Tibial nerve (tissue), 4 donors: ENCODE measurements at regions not wholly inside any gene's neighbourhood (a gene's known extent, or its start where the extent isn't known, plus 50 kb on each side); places are given as distances from the start of the nearest gene placed in this dataset.
"Not testable (repeated sequence)": the region's sequence is repeated elsewhere in the genome, so short reads cannot be mapped to it uniquely, and the experiment has no call there.

Experiments
- DNase-seq, 2 donors: peaks; one replicate each; pipeline ENCODE4 v3.0.0-alpha.2; 2019; ENCODE audit warnings: low spot score in 2 of 2
- H3K27ac ChIP-seq, 4 donors: fragments of 200-600 bp; sonication (generic) in 3 of 4; one replicate each; pipeline ENCODE4 v1.5.1; 2017 to 2019; ENCODE audit warnings: mild to moderate bottlenecking in 1 of 4
- H3K27me3 ChIP-seq, 2 donors: fragments of 200-600 bp; sonication (generic) in 1 of 2; one replicate each; pipeline versions ENCODE4 v1.5.1 to v1.6.0; 2017 to 2019
- H3K36me3 ChIP-seq, 3 donors: fragments of 200-600 bp; sonication (generic); one replicate each; pipeline ENCODE4 v1.5.1; 2018 to 2019
- H3K4me1 ChIP-seq, 4 donors: fragments of 200-600 bp; sonication (generic) in 3 of 4; one replicate each; pipeline ENCODE4 v1.5.1; 2017 to 2019
- H3K4me3 ChIP-seq, 4 donors: fragments of 200-600 bp; sonication (generic) in 3 of 4; one replicate each; pipeline ENCODE4 v1.5.1; 2017 to 2019; ENCODE audit warnings: mild to moderate bottlenecking in 1 of 4, moderate library complexity in 1 of 4
- H3K9me3 ChIP-seq, 4 donors: fragments of 200-600 bp; sonication (generic) in 3 of 4; one replicate each; pipeline ENCODE4 v1.5.1; 2017 to 2019
- CTCF ChIP-seq, 5 experiments: fragments of 200-600 bp in 3 of 5; fragments of 450-650 bp in 2 of 5; sonication (generic) in 3 of 5; IDR thresholded peaks; one replicate each; pipeline ENCODE4 v1.5.1; 2016 to 2019; ENCODE audit warnings: antibody characterized with exemption in 5 of 5, mild to moderate bottlenecking in 3 of 5, moderate library complexity in 2 of 5
- EP300 ChIP-seq, 2 donors: sonication (generic); formaldehyde crosslinking; IDR thresholded peaks; one replicate each; pipeline ENCODE4 v1.6.1; 2017; ENCODE audit warnings: antibody characterized with exemption in 2 of 2, mild to moderate bottlenecking in 1 of 2
- POLR2A ChIP-seq, 2 donors: fragments of 450-650 bp; IDR thresholded peaks; one replicate each; pipeline ENCODE4 v1.6.1; 2017; ENCODE audit warnings: antibody characterized with exemption in 2 of 2, mild to moderate bottlenecking in 2 of 2, moderate library complexity in 2 of 2
- WGBS, 2 donors: methylation state at CpG; one replicate each; pipeline ENCODE4 v1.1.5; 2018; 5-methylcytosine and 5-hydroxymethylcytosine counted together

- TF ChIP-seq EP300 (IDR thresholded peaks at IDR 0.05) (no peak), CTCF (IDR thresholded peaks at IDR 0.05) (no peak), POLR2A (IDR thresholded peaks at IDR 0.05) (no peak)
Measured at GRCh38 chr16:5758281-5758680, 660.7 kb upstream of the EEF2KMT start.

GRCh38 chr16:5756969-5757368 is 659.4 kb upstream of the EEF2KMT start:
- 71 to 73% methylated on average over 5 of the region's 5 CpGs for WGBS, 2 donors
- no peak for TF ChIP-seq POLR2A (IDR thresholded peaks at IDR 0.05)
- TF ChIP-seq EP300 (IDR thresholded peaks at IDR 0.05), result no peak
- no peak for TF ChIP-seq CTCF (IDR thresholded peaks at IDR 0.05)

More at GRCh38 chr16:5758281-5758680, 660.7 kb upstream of the EEF2KMT start:
- Histone ChIP-seq H3K4me1 (no peaks in the 10 kb centered on the region), H3K9me3 (peaks cover 0 to 3% (median 0%) of the 10 kb centered on the region in 4 donors), H3K27ac (no peak overlapping the region), H3K36me3 (no peaks in the 10 kb centered on the region), H3K4me3 (no peak overlapping the region), H3K27me3 (no peaks in the 10 kb centered on the region)
- DNase-seq, result no peak
- WGBS, 2 donors, result 83 to 85% methylated on average over 4 of the region's 4 CpGs

GRCh38 chr16:5753381-5753780 is 655.8 kb upstream of the EEF2KMT start:
- Histone ChIP-seq H3K27me3 (no peaks in the 10 kb centered on the region), H3K9me3 (peaks cover 0 to 9% (median 0%) of the 10 kb centered on the region in 4 donors), H3K36me3 (no peaks in the 10 kb centered on the region), H3K27ac (no peak overlapping the region), H3K4me1 (no peaks in the 10 kb centered on the region), H3K4me3 (no peak overlapping the region)
- TF ChIP-seq CTCF (IDR thresholded peaks at IDR 0.05) (no peak), EP300 (IDR thresholded peaks at IDR 0.05) (no peak), POLR2A (IDR thresholded peaks at IDR 0.05) (no peak)
- no peak for DNase-seq
- 65 to 67% methylated on average over 7 of the region's 7 CpGs for WGBS, 2 donors

More at GRCh38 chr16:5756969-5757368, 659.4 kb upstream of the EEF2KMT start:
- Histone ChIP-seq H3K9me3 (peaks cover 0 to 3% (median 0%) of the 10 kb centered on the region in 4 donors), H3K27me3 (no peaks in the 10 kb centered on the region), H3K4me3 (no peak overlapping the region), H3K27ac (no peak overlapping the region), H3K4me1 (no peaks in the 10 kb centered on the region), H3K36me3 (no peaks in the 10 kb centered on the region)
- DNase-seq, result no peak

- TF ChIP-seq EP300 (IDR thresholded peaks at IDR 0.05) (no peak), CTCF (IDR thresholded peaks at IDR 0.05) (no peak), POLR2A (IDR thresholded peaks at IDR 0.05) (no peak)
- no peak for DNase-seq
- 92 to 97% methylated on average over 4 of the region's 4 CpGs for WGBS, 2 donors
Measured at GRCh38 chr16:5751216-5751615, 653.6 kb upstream of the EEF2KMT start.

GRCh38 chr16:5750439-5750838 is 652.8 kb upstream of the EEF2KMT start:
- not testable (repeated sequence) for H3K27ac ChIP-seq, H3K36me3 ChIP-seq, DNase-seq, H3K4me1 ChIP-seq, H3K27me3 ChIP-seq, H3K9me3 ChIP-seq, H3K4me3 ChIP-seq
- 32 to 39% methylated on average over 9 to 11 of the region's 11 CpGs for WGBS, 2 donors

More at GRCh38 chr16:5751216-5751615, 653.6 kb upstream of the EEF2KMT start:
- Histone ChIP-seq H3K36me3 (no peaks in the 10 kb centered on the region), H3K9me3 (peaks cover 0 to 9% (median 0%) of the 10 kb centered on the region in 4 donors), H3K27ac (no peak overlapping the region), H3K4me3 (no peak overlapping the region), H3K4me1 (no peaks in the 10 kb centered on the region), H3K27me3 (no peaks in the 10 kb centered on the region)

GRCh38 chr16:5738586-5738985 is 641.0 kb upstream of the EEF2KMT start:
- WGBS, 2 donors, result 31 to 35% methylated on average over 1 of the region's 1 CpG
- no peak for TF ChIP-seq CTCF (IDR thresholded peaks at IDR 0.05)
- no peak for TF ChIP-seq POLR2A (IDR thresholded peaks at IDR 0.05)
- TF ChIP-seq EP300 (IDR thresholded peaks at IDR 0.05), result no peak
- no peak overlapping the region for H3K4me3 ChIP-seq
- peaks cover 0 to 14% (median 0%) of the 10 kb centered on the region in 4 donors for H3K9me3 ChIP-seq
- no peak for DNase-seq
- H3K27me3 ChIP-seq, result no peaks in the 10 kb centered on the region
- no peaks in the 10 kb centered on the region for H3K36me3 ChIP-seq
- no peak overlapping the region for H3K27ac ChIP-seq
- H3K4me1 ChIP-seq, result no peaks in the 10 kb centered on the region
